CD4-positive, CD25-positive, alpha-beta regulatory T cell (primary cell): ENCODE measurements at regions not wholly inside any gene's neighbourhood (a gene's known extent, or its start where the extent isn't known, plus 50 kb on each side); places are given as distances from the start of the nearest gene placed in this dataset.
"Not testable (repeated sequence)": the region's sequence is repeated elsewhere in the genome, so short reads cannot be mapped to it uniquely, and the experiment has no call there.

ENCODE experiments used
- ATAC-seq, 2 donors: fragments of 150-1000 bp; cut with Tn5 transposase; one replicate each; pipeline ENCODE4 v1.10.0; 2021; ENCODE audit warnings: low read depth in 2 of 2, moderate number of reproducible peaks in 2 of 2, moderate library complexity in 1 of 2
- DNase-seq, 3 donors: peaks; one replicate each; pipeline versions ENCODE4 v3.0.0 to v3.0.0-alpha.2; 2012 to 2022; ENCODE audit warnings: mixed read lengths in 1 of 3
- H3K27ac ChIP-seq: one replicate; pipeline ENCODE4 v1.7.0; 2013; ENCODE audit warnings: mild to moderate bottlenecking, low read length; ENCODE audit not compliant: insufficient read depth, poor library complexity, severe bottlenecking
- H3K27me3 ChIP-seq: one replicate; pipeline ENCODE4 v1.7.0; 2013; ENCODE audit warnings: low read length; ENCODE audit not compliant: control insufficient read depth, insufficient read depth
- H3K36me3 ChIP-seq: one replicate; pipeline ENCODE4 v1.7.0; 2013; ENCODE audit warnings: mild to moderate bottlenecking, low read length, moderate library complexity; ENCODE audit not compliant: control insufficient read depth, insufficient read depth
- H3K4me1 ChIP-seq: 2 replicates; pipeline ENCODE4 v1.7.0; 2013; ENCODE audit warnings: mild to moderate bottlenecking, low read length; ENCODE audit not compliant: insufficient read depth, control insufficient read depth, poor library complexity, severe bottlenecking
- H3K4me3 ChIP-seq: one replicate; pipeline ENCODE4 v1.7.0; 2013; ENCODE audit warnings: low read depth, mild to moderate bottlenecking, low read length, moderate library complexity
- H3K9me3 ChIP-seq, 2 experiments: 1 replicate in 1 of 2; 2 replicates in 1 of 2; pipeline ENCODE4 v1.7.0; 2013; ENCODE audit warnings: low read length in 2 of 2, mild to moderate bottlenecking in 1 of 2, moderate library complexity in 1 of 2; ENCODE audit not compliant: control insufficient read depth in 2 of 2
- H3K27ac Mint-ChIP-seq, 3 donors: one replicate each; pipeline ENCODE4 v1.8.0; 2020 to 2022; ENCODE audit warnings: mild to moderate bottlenecking in 3 of 3, mixed read lengths in 3 of 3, moderate library complexity in 2 of 3
- H3K27me3 Mint-ChIP-seq: one replicate; pipeline ENCODE4 v1.8.0; 2022; ENCODE audit warnings: mild to moderate bottlenecking, mixed read lengths
- H3K36me3 Mint-ChIP-seq: one replicate; pipeline ENCODE4 v1.8.0; 2020; ENCODE audit warnings: mixed read lengths
- H3K4me1 Mint-ChIP-seq, 4 donors: one replicate each; pipeline ENCODE4 v1.8.0; 2020 to 2022; ENCODE audit warnings: mixed read lengths in 4 of 4, mild to moderate bottlenecking in 1 of 4
- H3K4me3 Mint-ChIP-seq, 4 donors: one replicate each; pipeline ENCODE4 v1.8.0; 2020 to 2022; ENCODE audit warnings: mild to moderate bottlenecking in 4 of 4, mixed read lengths in 4 of 4, moderate library complexity in 3 of 4
- H3K9me3 Mint-ChIP-seq, 7 donors: one replicate each; pipeline ENCODE4 v1.8.0; 2020 to 2022; ENCODE audit warnings: mixed read lengths in 7 of 7, mild to moderate bottlenecking in 3 of 7, moderate library complexity in 2 of 7

- ATAC-seq (no peak), DNase-seq (no peak)
- Mint-ChIP-seq H3K27me3 (no peaks in the 10 kb centered on the region), H3K4me1 (no peaks in the 10 kb centered on the region), H3K27ac (no peak overlapping the region), H3K9me3 (peaks cover 0 to 20% (median 3%) of the 10 kb centered on the region in 7 donors), H3K36me3 (no peaks in the 10 kb centered on the region), H3K4me3 (no peak overlapping the region)
- Histone ChIP-seq H3K27ac (no peak overlapping the region), H3K4me3 (no peak overlapping the region), H3K4me1 (no peaks in the 10 kb centered on the region), H3K27me3 (no peaks in the 10 kb centered on the region), H3K36me3 (no peaks in the 10 kb centered on the region), H3K9me3 (no peaks in the 10 kb centered on the region)
Observed at GRCh38 chr2:210938228-210938627, 381.8 kb downstream of the CPS1 start.

GRCh38 chr2:210946395-210946794 lies 390.0 kb downstream of the CPS1 start:
- peaks cover 0 to 6% (median 0%) of the 10 kb centered on the region in 7 donors for H3K9me3 Mint-ChIP-seq
- H3K9me3 ChIP-seq = no peaks in the 10 kb centered on the region
- DNase-seq (no peak), ATAC-seq (no peak)
- no peaks in the 10 kb centered on the region for H3K36me3 ChIP-seq
- no peaks in the 10 kb centered on the region for H3K4me1 ChIP-seq
- no peak overlapping the region for H3K27ac ChIP-seq
- no peak overlapping the region for H3K4me3 ChIP-seq
- no peaks in the 10 kb centered on the region for H3K4me1 Mint-ChIP-seq
- H3K27me3 Mint-ChIP-seq = no peaks in the 10 kb centered on the region
- no peaks in the 10 kb centered on the region for H3K36me3 Mint-ChIP-seq
- no peak overlapping the region for H3K4me3 Mint-ChIP-seq
- H3K27ac Mint-ChIP-seq = no peak overlapping the region
- no peaks in the 10 kb centered on the region for H3K27me3 ChIP-seq

DNA sequence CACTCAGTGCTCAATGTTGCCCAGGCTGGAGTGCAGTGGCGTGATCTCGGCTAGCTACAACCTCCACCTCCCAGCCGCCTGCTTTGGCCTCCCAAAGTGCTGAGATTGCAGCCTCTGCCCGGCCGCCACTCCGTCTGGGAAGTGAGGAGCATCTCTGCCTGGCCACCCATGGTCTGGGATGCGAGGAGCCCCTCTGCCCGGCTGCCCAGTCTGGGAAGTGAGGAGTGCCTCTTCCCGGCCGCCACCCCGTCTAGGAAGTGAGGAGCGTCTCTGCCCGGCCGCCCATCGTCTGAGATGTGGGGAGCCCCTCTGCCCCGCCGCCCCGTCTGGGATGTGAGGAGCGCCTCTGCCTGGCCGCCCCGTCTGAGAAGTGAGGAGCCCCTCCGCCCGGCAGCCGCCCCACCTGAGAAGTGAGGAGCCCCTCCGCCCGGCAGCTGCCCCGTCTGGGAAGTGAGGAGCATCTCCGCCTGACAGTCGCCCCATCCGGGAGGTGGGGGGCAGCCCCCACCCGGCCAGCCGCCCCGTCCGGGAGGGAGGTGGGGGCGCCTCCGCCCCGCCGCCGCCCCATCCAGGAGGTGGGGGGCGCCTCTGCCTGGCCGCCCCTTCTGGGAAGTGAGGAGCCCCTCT lies 394.1 kb downstream of the CPS1 start:
- H3K27me3 Mint-ChIP-seq = not testable (repeated sequence)

GRCh38 chr2:210954386-210954907 lies 398.0 kb downstream of the CPS1 start:
- no peaks in the 10 kb centered on the region for H3K27me3 ChIP-seq
- H3K27ac ChIP-seq = no peak overlapping the region
- no peak overlapping the region for H3K27ac Mint-ChIP-seq
- ATAC-seq (no peak), DNase-seq (no peak)
- H3K9me3 ChIP-seq = no peaks in the 10 kb centered on the region
- H3K36me3 ChIP-seq = no peaks in the 10 kb centered on the region
- no peaks in the 10 kb centered on the region for H3K4me1 ChIP-seq
- H3K4me3 Mint-ChIP-seq = no peak overlapping the region
- H3K9me3 Mint-ChIP-seq = peaks cover 0 to 7% (median 2%) of the 10 kb centered on the region in 7 donors
- H3K36me3 Mint-ChIP-seq = no peaks in the 10 kb centered on the region
- no peaks in the 10 kb centered on the region for H3K27me3 Mint-ChIP-seq
- H3K4me3 ChIP-seq = no peak overlapping the region
- no peaks in the 10 kb centered on the region for H3K4me1 Mint-ChIP-seq

More for the DNA sequence above, 394.1 kb downstream of the CPS1 start:
- not testable (repeated sequence) for ATAC-seq, H3K9me3 Mint-ChIP-seq, H3K27me3 ChIP-seq, H3K27ac Mint-ChIP-seq, DNase-seq, H3K4me1 Mint-ChIP-seq, H3K4me3 Mint-ChIP-seq, H3K27ac ChIP-seq, H3K4me1 ChIP-seq, H3K36me3 Mint-ChIP-seq, H3K4me3 ChIP-seq, H3K9me3 ChIP-seq, H3K36me3 ChIP-seq

DNA sequence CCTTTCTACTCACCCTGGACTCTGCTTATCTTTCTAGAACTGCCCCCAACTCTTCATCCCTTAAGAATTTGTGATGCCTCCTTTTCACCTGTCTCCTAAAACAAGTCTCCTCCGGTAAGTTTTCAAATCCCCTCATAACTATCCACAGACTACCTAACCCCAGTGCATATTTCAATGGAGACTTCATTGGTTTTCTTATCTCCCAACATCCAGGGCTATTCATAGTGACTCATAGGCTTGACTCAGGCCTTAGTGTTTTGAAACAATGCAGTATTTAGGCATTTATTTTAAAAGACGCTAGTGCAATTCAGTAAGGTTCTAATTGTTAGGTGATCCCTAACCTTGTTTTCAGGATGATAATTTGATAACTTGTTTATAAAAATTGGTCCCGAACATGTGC lies 399.2 kb downstream of the CPS1 start:
- Mint-ChIP-seq H3K4me1 (no peaks in the 10 kb centered on the region), H3K36me3 (no peaks in the 10 kb centered on the region), H3K9me3 (peaks cover 0 to 7% (median 2%) of the 10 kb centered on the region in 7 donors), H3K27ac (no peak overlapping the region), H3K4me3 (no peak overlapping the region), H3K27me3 (no peaks in the 10 kb centered on the region)
- H3K4me3 ChIP-seq = no peak overlapping the region
- H3K4me1 ChIP-seq = no peaks in the 10 kb centered on the region
- H3K27ac ChIP-seq = no peak overlapping the region
- H3K27me3 ChIP-seq = no peaks in the 10 kb centered on the region
- no peaks in the 10 kb centered on the region for H3K36me3 ChIP-seq
- ATAC-seq (no peak), DNase-seq (no peak)
- no peaks in the 10 kb centered on the region for H3K9me3 ChIP-seq

GRCh38 chr2:210956101-210956500 lies 399.7 kb downstream of the CPS1 start:
- no peaks in the 10 kb centered on the region for H3K36me3 ChIP-seq
- H3K9me3 ChIP-seq = no peaks in the 10 kb centered on the region
- H3K4me1 ChIP-seq = no peaks in the 10 kb centered on the region
- peaks cover 0 to 7% (median 2%) of the 10 kb centered on the region in 7 donors for H3K9me3 Mint-ChIP-seq
- no peaks in the 10 kb centered on the region for H3K4me1 Mint-ChIP-seq
- H3K4me3 ChIP-seq = no peak overlapping the region
- no peak for ATAC-seq
- H3K4me3 Mint-ChIP-seq = no peak overlapping the region
- DNase-seq = no peak
- H3K27me3 ChIP-seq = no peaks in the 10 kb centered on the region
- H3K27ac Mint-ChIP-seq = no peak overlapping the region
- no peaks in the 10 kb centered on the region for H3K36me3 Mint-ChIP-seq
- H3K27me3 Mint-ChIP-seq = no peaks in the 10 kb centered on the region
- no peak overlapping the region for H3K27ac ChIP-seq

GRCh38 chr2:210961249-210961648 lies 404.9 kb downstream of the CPS1 start:
- DNase-seq = no peak
- no peaks in the 10 kb centered on the region for H3K36me3 Mint-ChIP-seq
- no peak overlapping the region for H3K27ac Mint-ChIP-seq
- no peak overlapping the region for H3K4me3 Mint-ChIP-seq
- Histone ChIP-seq H3K27ac (no peak overlapping the region), H3K4me1 (no peaks in the 10 kb centered on the region), H3K9me3 (no peaks in the 10 kb centered on the region), H3K36me3 (no peaks in the 10 kb centered on the region), H3K4me3 (no peak overlapping the region), H3K27me3 (no peaks in the 10 kb centered on the region)
- peaks cover 0 to 4% (median 1%) of the 10 kb centered on the region in 7 donors for H3K9me3 Mint-ChIP-seq
- no peak for ATAC-seq
- no peaks in the 10 kb centered on the region for H3K4me1 Mint-ChIP-seq
- H3K27me3 Mint-ChIP-seq = no peaks in the 10 kb centered on the region

GRCh38 chr2:210963386-210963785 lies 407.0 kb downstream of the CPS1 start:
- Histone ChIP-seq H3K4me1 (no peaks in the 10 kb centered on the region), H3K4me3 (no peak overlapping the region), H3K36me3 (no peaks in the 10 kb centered on the region), H3K27me3 (no peaks in the 10 kb centered on the region), H3K27ac (no peak overlapping the region), H3K9me3 (no peaks in the 10 kb centered on the region)
- DNase-seq (no peak), ATAC-seq (no peak)
- no peak overlapping the region for H3K27ac Mint-ChIP-seq
- H3K9me3 Mint-ChIP-seq = peaks cover 0 to 5% (median 2%) of the 10 kb centered on the region in 7 donors
- H3K27me3 Mint-ChIP-seq = no peaks in the 10 kb centered on the region
- no peaks in the 10 kb centered on the region for H3K4me1 Mint-ChIP-seq
- H3K4me3 Mint-ChIP-seq = no peak overlapping the region
- no peaks in the 10 kb centered on the region for H3K36me3 Mint-ChIP-seq
